Ishikawa (cell line): ENCODE measurements at regions not wholly inside any gene's neighbourhood (a gene's known extent, or its start where the extent isn't known, plus 50 kb on each side); places are given as distances from the start of the nearest gene placed in this dataset.

Experiments used
- FOXM1 ChIP-seq: IDR thresholded peaks from 2 replicates; pipeline ENCODE4 v1.6.1; 2012; ENCODE audit warnings: low read depth, borderline replicate concordance
- TAF1 ChIP-seq: IDR thresholded peaks from 2 replicates; pipeline ENCODE4 v1.6.1; 2012; ENCODE audit warnings: low read depth, mild to moderate bottlenecking
- USF1 ChIP-seq: IDR thresholded peaks from 2 replicates; pipeline ENCODE4 v1.6.1; 2012
- TF ChIP-seq, protein P1 (sequence below): IDR thresholded peaks from 2 replicates; pipeline ENCODE4 v1.6.1; 2012; ENCODE audit warnings: low read depth, mild to moderate bottlenecking
- TF ChIP-seq, protein P2 (sequence below): IDR thresholded peaks from 2 replicates; pipeline ENCODE4 v1.6.1; 2012

DNA sequence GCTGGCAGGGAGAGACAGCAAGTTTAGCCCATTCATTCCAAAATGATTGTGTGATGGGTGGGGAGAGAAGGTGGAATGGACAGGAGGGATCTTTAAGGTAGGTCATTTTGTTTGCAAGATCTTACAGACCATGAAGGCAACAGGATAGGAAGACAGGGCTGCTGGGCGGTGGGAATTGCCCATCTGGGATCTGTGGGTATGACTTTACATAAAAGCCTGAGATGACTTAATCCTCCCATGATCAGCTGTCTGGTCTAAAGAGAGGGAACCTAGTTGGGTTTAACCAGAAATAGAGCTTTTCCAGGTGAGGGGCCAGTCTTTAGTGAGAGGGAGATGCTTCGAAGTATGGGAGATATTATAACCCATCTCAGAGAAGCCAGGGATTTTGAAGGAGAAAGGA lies 153.7 kb downstream of the KLF6 start:
- no peak for TF ChIP-seq TAF1
- TF ChIP-seq, protein P1, sequence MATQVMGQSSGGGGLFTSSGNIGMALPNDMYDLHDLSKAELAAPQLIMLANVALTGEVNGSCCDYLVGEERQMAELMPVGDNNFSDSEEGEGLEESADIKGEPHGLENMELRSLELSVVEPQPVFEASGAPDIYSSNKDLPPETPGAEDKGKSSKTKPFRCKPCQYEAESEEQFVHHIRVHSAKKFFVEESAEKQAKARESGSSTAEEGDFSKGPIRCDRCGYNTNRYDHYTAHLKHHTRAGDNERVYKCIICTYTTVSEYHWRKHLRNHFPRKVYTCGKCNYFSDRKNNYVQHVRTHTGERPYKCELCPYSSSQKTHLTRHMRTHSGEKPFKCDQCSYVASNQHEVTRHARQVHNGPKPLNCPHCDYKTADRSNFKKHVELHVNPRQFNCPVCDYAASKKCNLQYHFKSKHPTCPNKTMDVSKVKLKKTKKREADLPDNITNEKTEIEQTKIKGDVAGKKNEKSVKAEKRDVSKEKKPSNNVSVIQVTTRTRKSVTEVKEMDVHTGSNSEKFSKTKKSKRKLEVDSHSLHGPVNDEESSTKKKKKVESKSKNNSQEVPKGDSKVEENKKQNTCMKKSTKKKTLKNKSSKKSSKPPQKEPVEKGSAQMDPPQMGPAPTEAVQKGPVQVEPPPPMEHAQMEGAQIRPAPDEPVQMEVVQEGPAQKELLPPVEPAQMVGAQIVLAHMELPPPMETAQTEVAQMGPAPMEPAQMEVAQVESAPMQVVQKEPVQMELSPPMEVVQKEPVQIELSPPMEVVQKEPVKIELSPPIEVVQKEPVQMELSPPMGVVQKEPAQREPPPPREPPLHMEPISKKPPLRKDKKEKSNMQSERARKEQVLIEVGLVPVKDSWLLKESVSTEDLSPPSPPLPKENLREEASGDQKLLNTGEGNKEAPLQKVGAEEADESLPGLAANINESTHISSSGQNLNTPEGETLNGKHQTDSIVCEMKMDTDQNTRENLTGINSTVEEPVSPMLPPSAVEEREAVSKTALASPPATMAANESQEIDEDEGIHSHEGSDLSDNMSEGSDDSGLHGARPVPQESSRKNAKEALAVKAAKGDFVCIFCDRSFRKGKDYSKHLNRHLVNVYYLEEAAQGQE, result no peak
- no peak for TF ChIP-seq FOXM1
- TF ChIP-seq USF1, result no peak
- TF ChIP-seq, protein P2, sequence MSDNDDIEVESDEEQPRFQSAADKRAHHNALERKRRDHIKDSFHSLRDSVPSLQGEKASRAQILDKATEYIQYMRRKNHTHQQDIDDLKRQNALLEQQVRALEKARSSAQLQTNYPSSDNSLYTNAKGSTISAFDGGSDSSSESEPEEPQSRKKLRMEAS, result no peak
